Progenitor cell of endocrine pancreas (in vitro differentiated cells): ENCODE measurements at regions not wholly inside any gene's neighbourhood (a gene's known extent, or its start where the extent isn't known, plus 50 kb on each side); places are given as distances from the start of the nearest gene placed in this dataset.

Experiments used
- DNase-seq: peaks from one replicate; pipeline ENCODE4 v3.0.0; 2021; ENCODE audit warnings: low spot score; ENCODE audit not compliant: unreplicated experiment
- H3K27ac Mint-ChIP-seq: 2 replicates; pipeline ENCODE4 v1.8.0; 2021; ENCODE audit warnings: mild to moderate bottlenecking, moderate library complexity, mixed read lengths
- H3K27me3 Mint-ChIP-seq: 2 replicates; pipeline ENCODE4 v1.8.0; 2021; ENCODE audit warnings: mixed read lengths
- H3K36me3 Mint-ChIP-seq: 2 replicates; pipeline ENCODE4 v1.8.0; 2022; ENCODE audit warnings: mixed read lengths; ENCODE audit not compliant: insufficient read depth
- H3K4me1 Mint-ChIP-seq: 2 replicates; pipeline ENCODE4 v1.8.0; 2021; ENCODE audit warnings: low read depth, mixed read lengths
- H3K4me3 Mint-ChIP-seq: 2 replicates; pipeline ENCODE4 v1.8.0; 2021; ENCODE audit warnings: low read depth, mild to moderate bottlenecking, moderate library complexity, mixed read lengths
- H3K9me3 Mint-ChIP-seq: 2 replicates; pipeline ENCODE4 v1.8.0; 2021; ENCODE audit warnings: low read depth, mixed read lengths
- CTCF ChIP-seq: fragments of 200-600 bp; sonication (generic); IDR thresholded peaks from one replicate; pipeline ENCODE4 v1.5.0; 2021; ENCODE audit warnings: antibody characterized with exemption, mild to moderate bottlenecking; ENCODE audit not compliant: unreplicated experiment

- Mint-ChIP-seq H3K4me3 (no peak overlapping the region), H3K27ac (no peak overlapping the region), H3K27me3 (no peaks in the 10 kb centered on the region)
Observed at GRCh38 chr9:3662671-3663070, 136.9 kb upstream of the RFX3 start.

GRCh38 chr9:3660936-3661335 lies 135.1 kb upstream of the RFX3 start:
- H3K27ac Mint-ChIP-seq = no peak overlapping the region
- H3K36me3 Mint-ChIP-seq = no peaks in the 10 kb centered on the region
- H3K27me3 Mint-ChIP-seq = no peaks in the 10 kb centered on the region
- no peak for TF ChIP-seq CTCF
- DNase-seq = no peak
- peaks cover 7% of the 10 kb centered on the region for H3K4me1 Mint-ChIP-seq
- H3K9me3 Mint-ChIP-seq = no peaks in the 10 kb centered on the region
- H3K4me3 Mint-ChIP-seq = no peak overlapping the region

More at GRCh38 chr9:3662671-3663070, 136.9 kb upstream of the RFX3 start:
- Mint-ChIP-seq H3K36me3 (no peaks in the 10 kb centered on the region), H3K4me1 (peaks cover 9% of the 10 kb centered on the region), H3K9me3 (no peaks in the 10 kb centered on the region)
- no peak for TF ChIP-seq CTCF
- no peak for DNase-seq

- H3K9me3 Mint-ChIP-seq = no peaks in the 10 kb centered on the region
Observed at GRCh38 chr9:3659647-3660046, 133.8 kb upstream of the RFX3 start.

GRCh38 chr9:3658964-3659363 lies 133.2 kb upstream of the RFX3 start:
- no peak overlapping the region for H3K27ac Mint-ChIP-seq
- H3K9me3 Mint-ChIP-seq = no peaks in the 10 kb centered on the region
- no peak for TF ChIP-seq CTCF

More at GRCh38 chr9:3659647-3660046, 133.8 kb upstream of the RFX3 start:
- Mint-ChIP-seq H3K4me1 (peaks cover 6% of the 10 kb centered on the region), H3K27me3 (no peaks in the 10 kb centered on the region), H3K4me3 (no peak overlapping the region), H3K36me3 (no peaks in the 10 kb centered on the region), H3K27ac (no peak overlapping the region)
- no peak for DNase-seq
- no peak for TF ChIP-seq CTCF

GRCh38 chr9:3656224-3656623 lies 130.4 kb upstream of the RFX3 start:
- no peaks in the 10 kb centered on the region for H3K27me3 Mint-ChIP-seq
- no peak for DNase-seq
- no peak overlapping the region for H3K27ac Mint-ChIP-seq
- peaks cover 4% of the 10 kb centered on the region for H3K4me1 Mint-ChIP-seq
- no peak for TF ChIP-seq CTCF
- H3K9me3 Mint-ChIP-seq = no peaks in the 10 kb centered on the region
- H3K36me3 Mint-ChIP-seq = no peaks in the 10 kb centered on the region
- H3K4me3 Mint-ChIP-seq = no peak overlapping the region

More at GRCh38 chr9:3658964-3659363, 133.2 kb upstream of the RFX3 start:
- DNase-seq = no peak
- peaks cover 6% of the 10 kb centered on the region for H3K4me1 Mint-ChIP-seq
- no peaks in the 10 kb centered on the region for H3K36me3 Mint-ChIP-seq
- no peak overlapping the region for H3K4me3 Mint-ChIP-seq
- no peaks in the 10 kb centered on the region for H3K27me3 Mint-ChIP-seq
